GM12891 (cell line): ENCODE measurements at regions not wholly inside any gene's neighbourhood (a gene's known extent, or its start where the extent isn't known, plus 50 kb on each side); places are given as distances from the start of the nearest gene placed in this dataset.

ENCODE experiments used
- PAX5 ChIP-seq: IDR thresholded peaks from 2 replicates; pipeline ENCODE4 v1.6.1; 2011; ENCODE audit warnings: low read length, moderate library complexity, mild to moderate bottlenecking; ENCODE audit not compliant: insufficient read depth, severe bottlenecking
- POLR2A ChIP-seq: IDR thresholded peaks from 2 replicates; pipeline ENCODE4 v1.6.1; 2011; ENCODE audit warnings: low read depth, low read length, control low read depth
- POLR2AphosphoS5 ChIP-seq: IDR thresholded peaks from 2 replicates; pipeline ENCODE4 v1.6.1; 2011; ENCODE audit warnings: low read depth, low read length, control low read depth
- POU2F2 ChIP-seq: IDR thresholded peaks from 2 replicates; pipeline ENCODE4 v1.6.1; 2011; ENCODE audit warnings: low read depth, mild to moderate bottlenecking, control low read depth, low read length, moderate library complexity
- SPI1 ChIP-seq: IDR thresholded peaks from 2 replicates; pipeline ENCODE4 v1.6.1; 2011; ENCODE audit warnings: low read depth, low read length, control low read depth
- TAF1 ChIP-seq: IDR thresholded peaks from 2 replicates; pipeline ENCODE4 v1.6.1; 2011; ENCODE audit warnings: low read depth, low read length, control low read depth

- TF ChIP-seq POLR2AphosphoS5 (no peak), POLR2A (no peak), PAX5 (no peak), TAF1 (no peak), SPI1 (no peak), POU2F2 (no peak)
Observed at GRCh38 chr5:165157219-165157618, 1651.8 kb downstream of the MAT2B start.
